SK-N-SH (cell line): ENCODE measurements at regions not wholly inside any gene's neighbourhood (a gene's known extent, or its start where the extent isn't known, plus 50 kb on each side); places are given as distances from the start of the nearest gene placed in this dataset.
"Not testable (repeated sequence)": the region's sequence is repeated elsewhere in the genome, so short reads cannot be mapped to it uniquely, and the experiment has no call there.

Experiments used
- CTCF ChIP-seq: fragments of 200-600 bp; sonication (generic); IDR thresholded peaks from 2 replicates; pipeline ENCODE4 v1.6.1; 2017; ENCODE audit warnings: antibody characterized with exemption, mild to moderate bottlenecking, moderate library complexity
- EZH2phosphoT487 ChIP-seq: fragments of 200-600 bp; sonication (generic); IDR thresholded peaks from 2 replicates; pipeline ENCODE4 v1.6.1; 2017; ENCODE audit warnings: low read depth, mixed run types, mild to moderate bottlenecking, antibody characterized with exemption, moderate library complexity, borderline replicate concordance
- FOXM1 ChIP-seq: IDR thresholded peaks from 2 replicates; pipeline ENCODE4 v1.4.0; 2012; ENCODE audit warnings: low read depth, mild to moderate bottlenecking
- MAX ChIP-seq: IDR thresholded peaks from 2 replicates; pipeline ENCODE4 v1.4.0; 2012; ENCODE audit warnings: low read depth
- POLR2AphosphoS5 ChIP-seq: IDR thresholded peaks from 2 replicates; pipeline ENCODE4 v1.6.1; 2012; ENCODE audit warnings: low read depth, low read length
- RAD21 ChIP-seq: IDR thresholded peaks from 2 replicates; pipeline ENCODE4 v1.6.1; 2012; ENCODE audit warnings: mild to moderate bottlenecking, low read length
- REST ChIP-seq: IDR thresholded peaks from 2 replicates; pipeline ENCODE4 v1.6.1; 2012; ENCODE audit warnings: mild to moderate bottlenecking, low read depth, low read length, moderate library complexity
- RFX5 ChIP-seq: IDR thresholded peaks from 2 replicates; pipeline ENCODE4 v1.6.1; 2012; ENCODE audit warnings: mild to moderate bottlenecking, improper control_type of control experiment, low read length
- TEAD4 ChIP-seq: IDR thresholded peaks from 2 replicates; pipeline ENCODE4 v1.4.0; 2012; ENCODE audit warnings: mild to moderate bottlenecking, borderline replicate concordance; ENCODE audit not compliant: insufficient read depth
- USF2 ChIP-seq: fragments of 150-350 bp; IDR thresholded peaks from 2 replicates; pipeline ENCODE4 v1.6.1; 2017; ENCODE audit warnings: antibody characterized with exemption, low read length, low read depth, borderline replicate concordance

- TF ChIP-seq MAX, CTCF, POLR2AphosphoS5, FOXM1, RAD21, REST, TEAD4, RFX5, EZH2phosphoT487, USF2: not testable (repeated sequence)
These were observed 137.9 kb downstream of the ASMT start for GRCh38 chrX:1752799-1753198.
